Prostate gland (tissue), 2 donors: ENCODE measurements at regions not wholly inside any gene's neighbourhood (a gene's known extent, or its start where the extent isn't known, plus 50 kb on each side); places are given as distances from the start of the nearest gene placed in this dataset.

Experiments used
- CTCF ChIP-seq, 4 experiments: fragments of 200-600 bp in 2 of 4; fragments of 450-650 bp in 2 of 4; sonication (generic) in 2 of 4; IDR thresholded peaks; 1 replicate in 3 of 4; 2 replicates in 1 of 4; pipeline ENCODE4 v1.5.1; 2016 to 2019; ENCODE audit warnings: antibody characterized with exemption in 4 of 4, mild to moderate bottlenecking in 2 of 4, moderate library complexity in 2 of 4
- POLR2A ChIP-seq: fragments of 450-650 bp; IDR thresholded peaks from one replicate; pipeline ENCODE4 v1.6.1; 2016; ENCODE audit warnings: antibody characterized with exemption, mild to moderate bottlenecking
- POLR2AphosphoS5 ChIP-seq: sonication (generic); formaldehyde crosslinking; IDR thresholded peaks from one replicate; pipeline ENCODE4 v1.6.1; 2017; ENCODE audit warnings: antibody characterized with exemption

GRCh38 chr19:28634019-28634328, 579.0 kb downstream of the UQCRFS1 start:
- TF ChIP-seq CTCF (IDR thresholded peaks at IDR 0.05) (no peak), POLR2A (no peak), POLR2AphosphoS5 (no peak)
